HG03521 (cell line): ENCODE measurements at regions not wholly inside any gene's neighbourhood (a gene's known extent, or its start where the extent isn't known, plus 50 kb on each side); places are given as distances from the start of the nearest gene placed in this dataset.

ENCODE experiments used
- ATAC-seq: cut with Tn5 transposase; IDR thresholded peaks from one replicate; pipeline ENCODE4 v1.9.1; 2021; ENCODE audit warnings: mild to moderate bottlenecking, moderate library complexity; ENCODE audit not compliant: unreplicated experiment

GRCh38 chr1:219279017-219279770 lies 105.5 kb downstream of the LYPLAL1 start:
- ATAC-seq, result no peak

DNA sequence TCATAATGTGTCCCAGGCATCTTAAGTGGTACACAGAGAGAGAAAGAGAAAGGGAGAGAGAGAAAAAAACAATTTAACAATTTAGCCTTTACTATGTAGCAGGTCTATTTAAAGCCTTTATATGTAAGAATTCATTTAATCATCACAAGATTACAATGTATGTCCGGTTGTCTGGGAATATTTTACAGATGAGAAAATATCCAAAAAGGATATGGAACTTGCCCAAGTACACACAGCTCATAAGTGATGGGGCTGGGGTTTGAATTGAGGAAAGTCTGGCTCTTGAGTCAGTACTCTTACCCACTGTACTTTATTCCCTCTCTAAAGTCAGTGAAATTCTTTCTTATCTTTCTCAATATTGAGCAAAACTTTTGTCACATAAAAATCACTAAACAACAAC lies 104.6 kb downstream of the LYPLAL1 start:
- ATAC-seq, result no peak

DNA sequence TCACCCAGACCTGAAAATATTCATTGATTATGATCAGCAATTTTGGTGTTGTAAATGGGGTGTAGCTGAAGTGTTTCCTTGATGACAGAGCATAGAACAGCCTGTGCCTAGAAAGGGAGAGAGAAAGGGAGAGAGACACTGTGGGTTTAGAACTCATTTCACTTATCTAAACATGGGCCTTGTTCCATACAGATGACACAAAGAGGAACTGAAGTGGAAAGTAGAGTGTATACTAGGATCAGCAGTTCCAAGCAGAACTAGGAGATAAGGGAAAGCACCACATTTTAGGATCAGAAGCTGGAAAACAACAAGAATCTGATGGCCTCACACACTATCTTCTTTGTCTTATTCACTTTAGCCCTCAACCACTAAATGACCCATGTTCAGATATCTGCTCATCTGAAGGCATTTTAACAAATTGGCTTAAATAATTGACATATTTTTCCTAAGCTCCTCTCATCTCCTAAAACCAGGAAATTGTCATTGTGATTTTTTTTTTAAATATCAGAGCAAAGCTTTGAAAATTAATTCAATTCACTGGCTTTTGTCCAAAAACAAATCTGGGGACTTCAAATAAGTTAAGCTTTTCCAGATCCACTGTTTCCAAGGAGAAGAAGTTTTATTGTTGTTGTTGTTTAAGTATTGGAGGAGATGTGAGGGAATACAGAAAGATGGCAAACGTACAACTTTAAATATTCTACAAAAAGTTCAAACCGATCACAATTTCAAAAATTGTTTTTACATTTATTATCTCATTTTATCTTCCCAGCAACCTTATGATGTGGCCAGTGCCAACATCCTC lies 103.8 kb downstream of the LYPLAL1 start:
- no peak for ATAC-seq

GRCh38 chr1:219276049-219276738 lies 102.5 kb downstream of the LYPLAL1 start:
- no peak for ATAC-seq

DNA sequence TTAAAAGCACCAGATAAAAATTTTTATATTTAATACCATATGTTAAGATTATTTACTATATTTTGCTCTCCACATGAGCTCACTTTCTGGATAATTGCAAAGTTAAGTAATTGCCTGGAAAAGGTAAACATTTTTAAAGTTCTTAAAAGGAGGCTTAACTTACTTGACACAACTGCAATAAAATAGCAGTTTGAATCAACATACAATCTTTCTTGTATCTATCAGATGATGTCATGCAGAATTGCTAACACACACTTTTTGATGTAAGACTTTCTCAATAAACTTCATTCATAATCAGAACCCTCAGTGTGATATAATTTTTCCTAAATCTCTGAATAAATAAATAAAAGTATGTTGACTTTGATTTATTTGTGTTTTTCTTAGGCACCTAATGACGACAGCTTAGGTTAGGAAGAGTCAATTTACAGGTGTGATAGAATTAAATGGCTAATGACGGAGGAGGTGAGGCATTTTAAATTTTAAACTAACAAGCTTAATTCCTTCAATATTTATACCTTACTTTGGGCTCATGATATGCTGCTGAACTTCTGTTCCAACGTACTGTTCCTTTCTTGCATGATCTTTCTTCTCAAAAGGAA lies 99.5 kb downstream of the LYPLAL1 start:
- ATAC-seq, result no peak

- ATAC-seq, result no peak
Observed at GRCh38 chr1:219271818-219272535, 98.3 kb downstream of the LYPLAL1 start.

DNA sequence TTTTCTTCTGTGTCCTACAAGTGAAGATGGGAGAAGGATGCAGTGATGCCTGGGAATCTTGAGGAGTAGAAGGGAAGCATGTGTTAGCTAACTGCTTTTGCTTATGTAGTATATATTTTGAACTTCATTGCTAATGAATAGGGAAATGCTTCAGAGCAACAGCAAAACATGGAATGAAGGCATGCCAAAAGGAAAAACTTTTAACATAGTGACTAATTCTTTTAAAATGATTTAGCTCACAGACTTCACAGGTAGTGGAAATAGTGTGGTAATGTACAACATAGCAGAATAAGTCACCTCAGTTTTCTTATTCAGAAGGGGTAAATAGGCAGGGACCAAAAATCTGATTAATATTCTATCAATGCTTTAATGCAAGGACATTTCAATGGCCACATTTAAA lies 95.5 kb downstream of the LYPLAL1 start:
- no peak for ATAC-seq

DNA sequence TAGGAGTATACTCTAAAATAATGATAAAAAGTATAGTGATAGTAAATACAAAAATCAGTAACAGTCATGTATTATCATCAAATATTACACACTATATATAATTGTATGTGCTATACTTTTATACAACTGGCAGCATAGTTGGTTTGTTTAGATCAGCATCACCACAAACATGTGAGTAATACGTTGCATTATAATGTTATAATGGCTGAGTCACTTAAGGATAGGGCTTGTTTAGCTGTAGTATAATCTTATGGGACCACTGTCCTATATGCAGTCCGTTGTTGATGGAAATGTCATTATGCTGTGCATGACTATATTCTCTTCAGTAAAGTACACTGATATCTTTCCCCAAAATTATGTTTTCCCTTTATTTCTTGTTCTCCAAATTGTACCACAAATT lies 92.8 kb downstream of the LYPLAL1 start:
- ATAC-seq, result no peak

DNA sequence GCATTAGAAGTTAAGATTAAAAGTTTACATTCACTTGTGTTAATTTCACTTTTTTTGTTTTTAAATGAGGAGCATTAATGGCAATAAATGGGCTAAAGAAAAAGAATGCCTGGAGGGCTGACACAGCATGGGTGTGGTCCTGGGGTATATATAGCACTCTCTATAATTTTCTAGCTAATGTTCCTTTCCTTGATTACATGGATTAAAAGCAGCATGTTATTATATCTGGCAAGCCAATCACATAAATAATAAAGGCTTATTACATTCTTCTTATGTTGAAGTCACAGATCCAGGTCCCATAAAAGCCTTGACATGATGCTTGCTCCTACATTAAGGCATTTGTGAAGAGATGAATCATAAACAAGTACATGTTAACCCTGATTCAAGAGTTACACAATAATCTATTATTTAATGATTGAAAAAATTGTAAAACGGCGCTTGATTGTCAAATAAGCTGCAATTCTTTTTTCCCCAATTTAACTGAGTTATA lies 91.4 kb downstream of the LYPLAL1 start:
- no peak for ATAC-seq

GRCh38 chr1:219264561-219264960 lies 90.9 kb downstream of the LYPLAL1 start:
- ATAC-seq, result no peak
